ENCODE measurements at regions not wholly inside any gene's neighbourhood (a gene's known extent, or its start where the extent isn't known, plus 50 kb on each side); places are given as distances from the start of the nearest gene placed in this dataset.

- TF ChIP-seq, protein P1, sequence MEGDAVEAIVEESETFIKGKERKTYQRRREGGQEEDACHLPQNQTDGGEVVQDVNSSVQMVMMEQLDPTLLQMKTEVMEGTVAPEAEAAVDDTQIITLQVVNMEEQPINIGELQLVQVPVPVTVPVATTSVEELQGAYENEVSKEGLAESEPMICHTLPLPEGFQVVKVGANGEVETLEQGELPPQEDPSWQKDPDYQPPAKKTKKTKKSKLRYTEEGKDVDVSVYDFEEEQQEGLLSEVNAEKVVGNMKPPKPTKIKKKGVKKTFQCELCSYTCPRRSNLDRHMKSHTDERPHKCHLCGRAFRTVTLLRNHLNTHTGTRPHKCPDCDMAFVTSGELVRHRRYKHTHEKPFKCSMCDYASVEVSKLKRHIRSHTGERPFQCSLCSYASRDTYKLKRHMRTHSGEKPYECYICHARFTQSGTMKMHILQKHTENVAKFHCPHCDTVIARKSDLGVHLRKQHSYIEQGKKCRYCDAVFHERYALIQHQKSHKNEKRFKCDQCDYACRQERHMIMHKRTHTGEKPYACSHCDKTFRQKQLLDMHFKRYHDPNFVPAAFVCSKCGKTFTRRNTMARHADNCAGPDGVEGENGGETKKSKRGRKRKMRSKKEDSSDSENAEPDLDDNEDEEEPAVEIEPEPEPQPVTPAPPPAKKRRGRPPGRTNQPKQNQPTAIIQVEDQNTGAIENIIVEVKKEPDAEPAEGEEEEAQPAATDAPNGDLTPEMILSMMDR (conservative IDR thresholded peaks at IDR 0.05; ENCODE audit: low read length), result no peak
- TF ChIP-seq EZH2phosphoT487 (IDR thresholded peaks at IDR 0.05; ENCODE audit: borderline replicate concordance, low read depth, low read length), result no peak
These were observed 72.3 kb upstream of the HRH2 start for GRCh38 chr5:175585567-175585966.

All from OCI-LY7 (cell line).